PFSK-1 (cell line): ENCODE measurements at regions not wholly inside any gene's neighbourhood (a gene's known extent, or its start where the extent isn't known, plus 50 kb on each side); places are given as distances from the start of the nearest gene placed in this dataset.

Experiments
- FOXP2 ChIP-seq: optimal IDR thresholded peaks from 2 replicates; pipeline ENCODE3; 2011; ENCODE audit warnings: borderline replicate concordance, control low read depth, inconsistent platforms; ENCODE audit not compliant: insufficient read depth; ENCODE audit errors: extremely low read length, extremely low read depth
- POLR2AphosphoS5 ChIP-seq: IDR thresholded peaks from 2 replicates; pipeline ENCODE4 v1.6.1; 2012; ENCODE audit warnings: low read depth, mild to moderate bottlenecking, control low read depth, low read length, moderate library complexity
- SIN3A ChIP-seq: IDR thresholded peaks from 2 replicates; pipeline ENCODE4 v1.6.1; 2012; ENCODE audit warnings: mild to moderate bottlenecking, low read length, moderate library complexity, borderline replicate concordance; ENCODE audit not compliant: insufficient read depth
- TAF1 ChIP-seq: IDR thresholded peaks from 2 replicates; pipeline ENCODE4 v1.6.1; 2012; ENCODE audit warnings: low read length, control low read depth, borderline replicate concordance; ENCODE audit not compliant: insufficient read depth
- TF ChIP-seq, protein P1 (sequence below), 2 experiments: IDR thresholded peaks; 2 replicates each; pipeline versions ENCODE4 v1.6.1 to v1.8.0; 2011 to 2012; ENCODE audit warnings: low read depth in 2 of 2, low read length in 2 of 2, control low read depth in 1 of 2, inconsistent platforms in 1 of 2, mild to moderate bottlenecking in 1 of 2, moderate library complexity in 1 of 2; ENCODE audit not compliant: insufficient read depth in 1 of 2

DNA sequence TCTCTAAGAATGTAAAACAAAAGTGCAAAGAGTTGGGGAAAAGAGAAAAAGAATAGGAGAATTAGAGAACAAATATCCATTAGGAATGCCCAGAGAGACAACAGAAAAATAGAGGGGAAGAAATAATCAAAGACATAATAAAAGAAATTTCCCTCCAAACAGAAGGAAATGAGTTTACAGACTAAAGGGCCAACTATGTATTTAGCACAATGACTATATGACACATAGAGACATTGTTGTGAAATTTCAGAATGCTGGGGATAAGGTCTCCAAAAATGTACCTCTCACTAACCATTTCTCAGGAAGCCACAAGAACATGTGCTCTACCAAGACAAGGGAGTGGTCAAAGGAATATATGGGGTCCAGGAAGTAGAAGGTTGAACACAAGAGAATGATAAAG is 121.0 kb upstream of the ACSL4 start:
- TF ChIP-seq FOXP2 (no peak), SIN3A (no peak)
- TF ChIP-seq, protein P1, sequence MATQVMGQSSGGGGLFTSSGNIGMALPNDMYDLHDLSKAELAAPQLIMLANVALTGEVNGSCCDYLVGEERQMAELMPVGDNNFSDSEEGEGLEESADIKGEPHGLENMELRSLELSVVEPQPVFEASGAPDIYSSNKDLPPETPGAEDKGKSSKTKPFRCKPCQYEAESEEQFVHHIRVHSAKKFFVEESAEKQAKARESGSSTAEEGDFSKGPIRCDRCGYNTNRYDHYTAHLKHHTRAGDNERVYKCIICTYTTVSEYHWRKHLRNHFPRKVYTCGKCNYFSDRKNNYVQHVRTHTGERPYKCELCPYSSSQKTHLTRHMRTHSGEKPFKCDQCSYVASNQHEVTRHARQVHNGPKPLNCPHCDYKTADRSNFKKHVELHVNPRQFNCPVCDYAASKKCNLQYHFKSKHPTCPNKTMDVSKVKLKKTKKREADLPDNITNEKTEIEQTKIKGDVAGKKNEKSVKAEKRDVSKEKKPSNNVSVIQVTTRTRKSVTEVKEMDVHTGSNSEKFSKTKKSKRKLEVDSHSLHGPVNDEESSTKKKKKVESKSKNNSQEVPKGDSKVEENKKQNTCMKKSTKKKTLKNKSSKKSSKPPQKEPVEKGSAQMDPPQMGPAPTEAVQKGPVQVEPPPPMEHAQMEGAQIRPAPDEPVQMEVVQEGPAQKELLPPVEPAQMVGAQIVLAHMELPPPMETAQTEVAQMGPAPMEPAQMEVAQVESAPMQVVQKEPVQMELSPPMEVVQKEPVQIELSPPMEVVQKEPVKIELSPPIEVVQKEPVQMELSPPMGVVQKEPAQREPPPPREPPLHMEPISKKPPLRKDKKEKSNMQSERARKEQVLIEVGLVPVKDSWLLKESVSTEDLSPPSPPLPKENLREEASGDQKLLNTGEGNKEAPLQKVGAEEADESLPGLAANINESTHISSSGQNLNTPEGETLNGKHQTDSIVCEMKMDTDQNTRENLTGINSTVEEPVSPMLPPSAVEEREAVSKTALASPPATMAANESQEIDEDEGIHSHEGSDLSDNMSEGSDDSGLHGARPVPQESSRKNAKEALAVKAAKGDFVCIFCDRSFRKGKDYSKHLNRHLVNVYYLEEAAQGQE (IDR thresholded peaks at IDR 0.05; ENCODE audit: insufficient read depth in 1 of 2, low read depth in 2 of 2, low read length in 2 of 2): no peak

GRCh38 chrX:109855501-109855900 is 122.4 kb upstream of the ACSL4 start:
- TF ChIP-seq, protein P1 (IDR thresholded peaks at IDR 0.05; ENCODE audit: insufficient read depth in 1 of 2, low read depth in 2 of 2, low read length in 2 of 2): no peak
- TF ChIP-seq TAF1: no peak

GRCh38 chrX:109856974-109857373 is 123.9 kb upstream of the ACSL4 start:
- TF ChIP-seq FOXP2 (no peak), SIN3A (no peak), TAF1 (no peak), POLR2AphosphoS5 (no peak)
- TF ChIP-seq, protein P1 (IDR thresholded peaks at IDR 0.05; ENCODE audit: insufficient read depth in 1 of 2, low read depth in 2 of 2, low read length in 2 of 2): no peak

- TF ChIP-seq TAF1: no peak
- TF ChIP-seq, protein P1 (IDR thresholded peaks at IDR 0.05; ENCODE audit: insufficient read depth in 1 of 2, low read depth in 2 of 2, low read length in 2 of 2): no peak
- no peak for TF ChIP-seq POLR2AphosphoS5
- TF ChIP-seq FOXP2: no peak
- no peak for TF ChIP-seq SIN3A
Observed at GRCh38 chrX:109857584-109858228, 124.6 kb upstream of the ACSL4 start.

DNA sequence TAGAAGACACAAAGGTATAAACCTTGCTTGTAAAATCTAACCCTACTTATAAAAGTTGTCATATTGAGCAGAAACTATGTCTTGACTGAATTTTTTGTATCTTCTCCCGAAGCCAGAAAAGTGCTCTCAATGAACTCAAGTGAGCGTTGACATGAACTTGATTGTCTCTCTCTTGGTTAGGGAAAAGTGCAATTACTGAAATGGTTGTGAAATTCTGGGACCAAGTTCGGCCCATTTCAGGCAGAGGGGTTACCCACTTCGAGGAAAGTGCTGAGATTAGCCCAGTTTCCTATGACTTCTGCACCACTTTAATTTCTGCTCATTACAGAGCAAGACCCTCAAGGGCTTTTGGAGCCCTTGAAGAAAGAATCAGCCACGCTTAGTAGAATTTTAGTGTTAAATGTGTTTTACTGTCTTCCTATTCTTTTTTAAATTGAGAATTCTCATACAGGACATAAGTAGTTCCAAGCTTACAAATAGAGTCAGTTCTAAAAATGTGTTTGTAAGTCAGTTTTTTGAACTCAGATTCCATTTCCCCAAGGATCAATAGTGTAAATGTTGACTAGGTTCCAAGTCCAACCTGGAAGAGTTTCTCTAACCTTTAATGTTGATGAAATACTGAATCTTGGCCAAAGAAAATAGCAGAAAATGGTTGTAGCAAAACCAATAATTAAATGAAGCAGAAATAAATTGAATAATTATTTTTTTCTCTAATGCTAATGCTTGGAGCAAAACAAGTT is 125.7 kb upstream of the ACSL4 start:
- TF ChIP-seq TAF1 (no peak), FOXP2 (no peak), POLR2AphosphoS5 (no peak)
- TF ChIP-seq, protein P1 (IDR thresholded peaks at IDR 0.05; ENCODE audit: insufficient read depth in 1 of 2, low read depth in 2 of 2, low read length in 2 of 2): no peak
